H1 (cell line): ENCODE measurements at regions not wholly inside any gene's neighbourhood (a gene's known extent, or its start where the extent isn't known, plus 50 kb on each side); places are given as distances from the start of the nearest gene placed in this dataset.

ENCODE experiments used
- CTCF ChIA-PET: fragments of 300-600 bp; sonication (Branson Sonifier 250); formaldehyde crosslinking; loops from one replicate; lab custom pipeline; 2021; ENCODE audit not compliant: partially characterized antibody; lab: Charles Lee
- POLR2A ChIA-PET: fragments of 300-600 bp; sonication (Branson Sonifier 250); formaldehyde crosslinking; loops from one replicate; lab custom pipeline; 2021; ENCODE audit warnings: inconsistent platforms; ENCODE audit not compliant: partially characterized antibody; lab: Charles Lee
- DNase-seq, 2 experiments: peaks; one replicate each; pipeline versions ENCODE4 v3.0.0 to v3.0.0-alpha.2; 2010 to 2022; ENCODE audit warnings: low spot score in 2 of 2, low read depth in 1 of 2, mixed read lengths in 1 of 2
- FAIRE-seq: peaks from 2 replicates; lab custom pipeline; 2011; peaks lifted over from hg19 to GRCh38; lab: Jason Lieb, UNC
- H2AFZ ChIP-seq: 2 replicates; pipeline ENCODE4 v1.8.1; 2012; ENCODE audit warnings: low read length, inconsistent platforms
- H2AK5ac ChIP-seq: 2 replicates; pipeline ENCODE4 v1.6.1; 2013; ENCODE audit warnings: low read depth, low read length
- H2BK120ac ChIP-seq: replicated peaks from 2 replicates; pipeline ENCODE3; 2013; ENCODE audit warnings: low read depth, low read length, inconsistent platforms
- H2BK12ac ChIP-seq: 2 replicates; pipeline ENCODE4 v1.6.1; 2013; ENCODE audit warnings: low read depth, low read length
- H2BK15ac ChIP-seq: 2 replicates; pipeline ENCODE4 v1.6.1; 2013; ENCODE audit warnings: low read length
- H2BK20ac ChIP-seq: 2 replicates; pipeline ENCODE4 v1.6.1; 2013; ENCODE audit warnings: low read length
- H2BK5ac ChIP-seq: 2 replicates; pipeline ENCODE4 v1.6.1; 2013; ENCODE audit warnings: low read depth, low read length
- H3K14ac ChIP-seq: 2 replicates; pipeline ENCODE4 v1.6.1; 2013; ENCODE audit warnings: inconsistent platforms; ENCODE audit not compliant: insufficient read length
- H3K18ac ChIP-seq: 2 replicates; pipeline ENCODE4 v1.6.1; 2013; ENCODE audit warnings: low read length; ENCODE audit errors: extremely low read depth
- H3K23ac ChIP-seq: 2 replicates; pipeline ENCODE4 v1.6.1; 2013; ENCODE audit warnings: inconsistent platforms; ENCODE audit not compliant: insufficient read length
- H3K23me2 ChIP-seq: 2 replicates; pipeline ENCODE4 v1.6.1; 2013; ENCODE audit warnings: low read depth, low read length
- H3K27ac ChIP-seq: 2 replicates; pipeline ENCODE4 v1.6.1; 2011; ENCODE audit warnings: low read depth, low read length, inconsistent platforms
- H3K27me3 ChIP-seq, 4 experiments: replicated peaks in 1 of 4; 1 replicate in 1 of 4; 2 replicates in 3 of 4; pipeline versions ENCODE4 v1.6.1 to v1.8.1; 2011 to 2013; ENCODE audit warnings: low read length in 3 of 4, mild to moderate bottlenecking in 3 of 4, inconsistent platforms in 2 of 4, mixed read lengths in 2 of 4, moderate library complexity in 1 of 4; ENCODE audit not compliant: control insufficient read depth in 3 of 4, insufficient read depth in 3 of 4; ENCODE audit errors: extremely low read depth in 1 of 4
- H3K36me3 ChIP-seq, 4 experiments: 2 replicates each; pipeline versions ENCODE4 v1.6.1 to v1.8.1; 2011 to 2013; ENCODE audit warnings: mild to moderate bottlenecking in 4 of 4, low read length in 3 of 4, moderate library complexity in 2 of 4, control low read depth in 1 of 4, inconsistent platforms in 1 of 4; ENCODE audit not compliant: insufficient read depth in 4 of 4, control insufficient read depth in 2 of 4
- H3K4ac ChIP-seq: replicated peaks from 2 replicates; pipeline ENCODE3; 2013; ENCODE audit warnings: low read length, low read depth, mixed read lengths, inconsistent platforms; ENCODE audit not compliant: insufficient read length
- H3K4me1 ChIP-seq, 4 experiments: replicated peaks in 1 of 4; 1 replicate in 1 of 4; 2 replicates in 3 of 4; pipeline versions ENCODE4 v1.6.1 to v1.8.1; 2011 to 2013; ENCODE audit warnings: low read length in 3 of 4, inconsistent platforms in 2 of 4, mixed read lengths in 1 of 4; ENCODE audit not compliant: insufficient read depth in 4 of 4, control insufficient read depth in 3 of 4
- H3K4me2 ChIP-seq, 2 experiments: 2 replicates each; pipeline versions ENCODE4 v1.6.1 to v1.8.1; 2011 to 2013; ENCODE audit warnings: low read depth in 2 of 2, low read length in 2 of 2, control low read depth in 1 of 2, inconsistent platforms in 1 of 2, mild to moderate bottlenecking in 1 of 2; ENCODE audit not compliant: insufficient read depth in 1 of 2
- H3K4me3 ChIP-seq, 4 experiments: fragments of 200-600, 300-600 bp in 1 of 4; sonication (generic), shearing (Covaris generic), sonication (Bioruptor Twin) in 1 of 4; 2 replicates each; pipeline versions ENCODE4 v1.5.1 to v1.8.1; 2011 to 2016; ENCODE audit warnings: low read length in 4 of 4, low read depth in 3 of 4, control low read depth in 2 of 4, inconsistent platforms in 2 of 4, mild to moderate bottlenecking in 2 of 4, mixed read lengths in 1 of 4, moderate library complexity in 1 of 4; ENCODE audit not compliant: insufficient read depth in 2 of 4; ENCODE audit errors: extremely low read depth in 1 of 4
- H3K56ac ChIP-seq: replicated peaks from 2 replicates; pipeline ENCODE3; 2013; ENCODE audit warnings: low read depth, mild to moderate bottlenecking, mixed read lengths, low read length, inconsistent platforms; ENCODE audit not compliant: insufficient read length
- H3K79me1 ChIP-seq: 2 replicates; pipeline ENCODE4 v1.6.1; 2013; ENCODE audit warnings: low read depth, low read length, control low read depth
- H3K79me2 ChIP-seq, 2 experiments: 2 replicates each; pipeline versions ENCODE4 v1.6.1 to v1.8.1; 2012 to 2013; ENCODE audit warnings: low read length in 2 of 2, mild to moderate bottlenecking in 2 of 2, inconsistent platforms in 1 of 2; ENCODE audit not compliant: insufficient read depth in 2 of 2, control insufficient read depth in 1 of 2
- H3K9ac ChIP-seq, 4 experiments: replicated peaks in 1 of 4; 1 replicate in 1 of 4; 2 replicates in 3 of 4; pipeline versions ENCODE4 v1.6.1 to v1.8.1; 2011 to 2013; ENCODE audit warnings: low read depth in 3 of 4, low read length in 3 of 4, control low read depth in 2 of 4, mild to moderate bottlenecking in 2 of 4, moderate library complexity in 2 of 4, inconsistent platforms in 1 of 4; ENCODE audit errors: extremely low read depth in 1 of 4
- H3K9me3 ChIP-seq, 2 experiments: 2 replicates each; pipeline versions ENCODE4 v1.6.1 to v1.8.1; 2012 to 2013; ENCODE audit warnings: mild to moderate bottlenecking in 2 of 2, moderate library complexity in 2 of 2, control low read depth in 1 of 2, inconsistent platforms in 1 of 2, low read depth in 1 of 2, low read length in 1 of 2, mixed read lengths in 1 of 2; ENCODE audit not compliant: insufficient read depth in 2 of 2
- H4K20me1 ChIP-seq, 2 experiments: replicated peaks in 1 of 2; 2 replicates each; pipeline versions ENCODE3 to v1.8.1; 2011 to 2013; ENCODE audit warnings: inconsistent platforms in 2 of 2, low read length in 2 of 2, mild to moderate bottlenecking in 1 of 2; ENCODE audit not compliant: insufficient read depth in 2 of 2, control insufficient read depth in 1 of 2
- H4K5ac ChIP-seq: 2 replicates; pipeline ENCODE4 v1.6.1; 2013; ENCODE audit warnings: low read length, low read depth, mixed read lengths, inconsistent platforms; ENCODE audit not compliant: insufficient read length
- H4K8ac ChIP-seq: 2 replicates; pipeline ENCODE4 v1.8.0; 2013; ENCODE audit warnings: mild to moderate bottlenecking, moderate library complexity, low read length, inconsistent platforms; ENCODE audit not compliant: insufficient read depth; ENCODE audit errors: extremely low read depth
- H4K91ac ChIP-seq: replicated peaks from 2 replicates; pipeline ENCODE3; 2013; ENCODE audit warnings: low read length, mixed read lengths, inconsistent platforms; ENCODE audit not compliant: insufficient read length
- BACH1 ChIP-seq: IDR thresholded peaks from 2 replicates; pipeline ENCODE4 v1.6.1; 2012; ENCODE audit warnings: low read length, improper control_type of control experiment
- CBX5 ChIP-seq: fragments of 300-800, 300-1000 bp; sonication (generic); IDR thresholded peaks from 2 replicates; pipeline ENCODE4 v1.7.1; 2016; ENCODE audit warnings: antibody characterized with exemption, low read length, low read depth
- CBX8 ChIP-seq: fragments of 300-800, 300-1000 bp; sonication (generic); IDR thresholded peaks from 2 replicates; pipeline ENCODE4 v1.7.1; 2016; ENCODE audit warnings: low read depth, low read length, borderline replicate concordance
- CHD1 ChIP-seq: IDR thresholded peaks from 2 replicates; pipeline ENCODE4 v1.6.1; 2012; ENCODE audit warnings: low read depth, low read length, improper control_type of control experiment
- EGR1 ChIP-seq: IDR thresholded peaks from 2 replicates; pipeline ENCODE4 v1.6.1; 2011; ENCODE audit warnings: low read depth, low read length, borderline replicate concordance
- HDAC6 ChIP-seq: IDR thresholded peaks from one replicate; pipeline ENCODE4 v1.7.1; 2012; ENCODE audit warnings: low read depth, mild to moderate bottlenecking, inconsistent platforms, low read length, moderate library complexity
- JUND ChIP-seq: IDR thresholded peaks from 2 replicates; pipeline ENCODE4 v1.6.1; 2011; ENCODE audit warnings: mild to moderate bottlenecking, improper control_type of control experiment, low read length
- PHF8 ChIP-seq: fragments of 200-600 bp; sonication (generic); conservative IDR thresholded peaks from 2 replicates; pipeline ENCODE4 v1.7.1; 2012; ENCODE audit warnings: low read depth, mild to moderate bottlenecking, inconsistent platforms, low read length, moderate library complexity
- POLR2A ChIP-seq, 2 experiments: IDR thresholded peaks; 1 replicate in 1 of 2; 2 replicates in 1 of 2; pipeline ENCODE4 v1.6.1; 2011; ENCODE audit warnings: low read depth in 2 of 2, low read length in 2 of 2, mild to moderate bottlenecking in 2 of 2; ENCODE audit errors: control extremely low read depth in 1 of 2
- POU5F1 ChIP-seq: IDR thresholded peaks from 2 replicates; pipeline ENCODE4 v1.6.1; 2011; ENCODE audit warnings: low read depth, mild to moderate bottlenecking, low read length, moderate library complexity
- SUZ12 ChIP-seq: fragments of 200-600 bp; sonication (generic); IDR thresholded peaks from 2 replicates; pipeline ENCODE4 v1.6.1; 2012; ENCODE audit warnings: mild to moderate bottlenecking, inconsistent platforms, low read length, moderate library complexity, mixed read lengths
- TAF1 ChIP-seq: IDR thresholded peaks from 2 replicates; pipeline ENCODE4 v1.6.1; 2011; ENCODE audit warnings: mild to moderate bottlenecking, low read depth, low read length
- ZNF274 ChIP-seq: IDR thresholded peaks from 2 replicates; pipeline ENCODE4 v1.7.0; 2012; ENCODE audit warnings: low read length, borderline replicate concordance; ENCODE audit errors: extremely low read depth
- WGBS, 2 experiments: shearing (Covaris generic) in 1 of 2; methylation state at CpG; one replicate each; pipeline versions ENCODE4 v1.1.6 to v1.1.7; 2013 to 2015; ENCODE audit warnings: low lambda C conversion rate in 2 of 2, mixed read lengths in 2 of 2, inconsistent platforms in 1 of 2, low coverage in 1 of 2, missing lambda C conversion rate in 1 of 2; ENCODE audit not compliant: insufficient replicate concordance in 2 of 2, insufficient coverage in 1 of 2, insufficient read length in 1 of 2; ENCODE audit errors: extremely low coverage in 1 of 2, missing lambda C conversion rate in 1 of 2; 5-methylcytosine and 5-hydroxymethylcytosine counted together

DNA sequence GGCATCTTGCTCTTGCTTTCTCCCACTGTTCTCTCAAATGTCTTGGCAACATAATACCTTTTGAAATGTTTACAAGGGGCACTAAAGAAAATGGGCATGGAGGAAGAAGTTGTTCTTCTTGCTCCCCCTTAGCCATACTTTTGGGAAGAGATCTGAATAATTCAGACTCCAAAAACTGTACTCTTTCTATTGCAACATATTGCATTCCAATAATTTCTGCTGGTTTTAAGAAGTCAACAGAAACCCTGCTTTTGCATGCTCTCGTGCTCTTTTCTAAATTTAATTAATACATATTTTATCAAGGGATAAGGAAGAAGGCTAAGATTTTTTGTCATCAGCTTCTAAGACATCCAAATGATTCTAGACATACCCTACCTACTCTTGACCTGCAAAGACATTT lies 409.9 kb upstream of the SOX5 start:
- Histone ChIP-seq H3K79me1 (no peaks in the 10 kb centered on the region), H3K4ac (no peak overlapping the region), H2AK5ac (no peak overlapping the region), H3K18ac (no peak overlapping the region), H3K27me3 (no peaks in the 10 kb centered on the region), H3K9me3 (no peaks in the 10 kb centered on the region), H3K4me1 (peaks cover 0 to 2% (median 1%) of the 10 kb centered on the region in 4 experiments; a peak in 2 of 7 replicates), H3K27ac (no peak overlapping the region), H2BK20ac (no peak overlapping the region), H2AFZ (no peak overlapping the region), H3K23ac (no peak overlapping the region), H4K91ac (no peak overlapping the region), H2BK12ac (no peak overlapping the region), H3K79me2 (no peaks in the 10 kb centered on the region), H3K36me3 (no peaks in the 10 kb centered on the region), H3K23me2 (no peaks in the 10 kb centered on the region), H2BK5ac (no peak overlapping the region), H3K4me2 (no peak overlapping the region), H4K5ac (no peak overlapping the region), H4K8ac (no peak overlapping the region), H4K20me1 (no peaks in the 10 kb centered on the region), H3K4me3 (no peak overlapping the region), H3K14ac (no peak overlapping the region), H3K56ac (no peak overlapping the region), H2BK120ac (no peak overlapping the region), H2BK15ac (no peak overlapping the region), H3K9ac (no peak overlapping the region)
- FAIRE-seq: no peak
- WGBS, 2 experiments: 76% methylated on average over 1 of the region's 1 CpG; no CpG with 5 or more reads in 1 of the 2 experiments
- ChIA-PET CTCF (no interaction called here), POLR2A (no interaction called here)
- no peak for TF ChIP-seq BACH1
- TF ChIP-seq CHD1: no peak
- no peak for TF ChIP-seq TAF1
- no peak for TF ChIP-seq EGR1
- no peak for TF ChIP-seq HDAC6
- no peak for TF ChIP-seq PHF8
- TF ChIP-seq SUZ12: no peak
- no peak for TF ChIP-seq ZNF274
- no peak for TF ChIP-seq POU5F1
- TF ChIP-seq JUND: no peak
- TF ChIP-seq CBX5: no peak
- TF ChIP-seq CBX8: no peak
- TF ChIP-seq POLR2A (IDR thresholded peaks at IDR 0.05; ENCODE audit: control extremely low read depth in 1 of 2, low read depth in 2 of 2, low read length in 2 of 2): no peak
- DNase-seq: no peak
